Activated naive CD8-positive, alpha-beta T cell treated with anti-CD3 and anti-CD28 coated beads, Interleukin-2, amount 10 ng/mL, durations not matched to agents 7 days and 5 days (primary cell): ENCODE measurements at regions not wholly inside any gene's neighbourhood (a gene's known extent, or its start where the extent isn't known, plus 50 kb on each side); places are given as distances from the start of the nearest gene placed in this dataset.

Source experiments
- ATAC-seq: fragments of 150-1000 bp; cut with Tn5 transposase; one replicate; pipeline ENCODE4 v1.10.0; 2021; ENCODE audit warnings: low read depth, moderate library complexity
- POLR2A ChIA-PET: fragments of 350-600 bp; sonication (Branson Sonifier 250); formaldehyde crosslinking; loops from one replicate; lab custom pipeline; 2021; ENCODE audit warnings: antibody characterized with exemption; lab: Charles Lee
- DNase-seq: peaks from one replicate; pipeline ENCODE4 v3.0.0; 2021
- H3K27ac Mint-ChIP-seq: one replicate; pipeline ENCODE4 v1.8.0; 2022; ENCODE audit warnings: mild to moderate bottlenecking, mixed read lengths
- H3K27me3 Mint-ChIP-seq: one replicate; pipeline ENCODE4 v1.8.0; 2022; ENCODE audit warnings: mild to moderate bottlenecking, moderate library complexity, mixed read lengths
- H3K36me3 Mint-ChIP-seq: one replicate; pipeline ENCODE4 v1.8.0; 2021; ENCODE audit warnings: mild to moderate bottlenecking, mixed read lengths
- H3K4me1 Mint-ChIP-seq: one replicate; pipeline ENCODE4 v1.8.0; 2021; ENCODE audit warnings: mixed read lengths
- H3K4me3 Mint-ChIP-seq: one replicate; pipeline ENCODE4 v1.8.0; 2022; ENCODE audit warnings: mild to moderate bottlenecking, moderate library complexity, mixed read lengths
- H3K9me3 Mint-ChIP-seq: one replicate; pipeline ENCODE4 v1.8.0; 2021; ENCODE audit warnings: mixed read lengths

DNA sequence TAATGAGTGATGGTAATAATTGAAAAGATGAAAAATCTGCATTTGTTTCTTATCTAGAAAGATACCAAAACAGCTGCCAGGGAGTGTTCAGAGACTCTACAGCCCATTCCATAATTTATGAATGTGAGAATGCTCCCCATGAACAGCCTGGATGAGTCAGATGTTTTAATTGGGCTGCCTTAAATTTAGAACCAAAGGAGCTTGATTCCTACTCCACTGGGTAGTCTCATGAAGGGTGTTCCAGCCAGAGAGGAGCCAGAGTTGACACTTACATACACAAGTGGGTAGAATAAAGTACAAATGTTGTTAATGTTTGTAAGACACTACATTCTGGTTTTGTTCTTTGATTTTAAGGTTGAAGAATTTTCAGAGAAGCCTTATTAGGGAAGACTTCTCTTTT, 123.2 kb upstream of the PRNP start:
- no peaks in the 10 kb centered on the region for H3K4me1 Mint-ChIP-seq
- DNase-seq = no peak

DNA sequence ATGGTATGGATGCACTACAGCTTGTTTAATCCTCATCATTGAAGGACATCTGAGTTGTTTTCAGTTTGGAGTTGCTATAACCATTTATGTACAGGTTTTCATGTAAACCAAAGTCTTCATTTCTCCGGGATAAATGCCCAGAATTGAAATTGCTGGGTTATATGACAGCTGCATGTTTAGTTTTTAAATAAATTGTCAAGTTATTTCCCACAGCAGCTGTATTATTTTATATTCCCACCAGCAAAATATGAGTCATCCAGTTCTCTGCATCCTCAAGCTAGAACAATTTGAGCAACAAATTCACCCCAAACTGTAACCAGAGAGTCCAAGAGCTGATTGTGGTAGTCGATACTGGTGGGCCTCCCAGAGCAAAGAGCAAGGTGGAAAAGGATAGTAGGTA, 125.6 kb upstream of the PRNP start:
- H3K27me3 Mint-ChIP-seq = peaks cover 31% of the 10 kb centered on the region
- H3K4me3 Mint-ChIP-seq = no peak overlapping the region
- ATAC-seq (no peak), DNase-seq (no peak)
- POLR2A ChIA-PET = no interaction called here
- no peak overlapping the region for H3K27ac Mint-ChIP-seq
- H3K36me3 Mint-ChIP-seq = no peaks in the 10 kb centered on the region
- no peaks in the 10 kb centered on the region for H3K9me3 Mint-ChIP-seq
- H3K4me1 Mint-ChIP-seq = no peaks in the 10 kb centered on the region

More for the DNA sequence above, 123.2 kb upstream of the PRNP start:
- peaks cover 19% of the 10 kb centered on the region for H3K27me3 Mint-ChIP-seq
- no peak overlapping the region for H3K27ac Mint-ChIP-seq
- POLR2A ChIA-PET = no interaction called here
- ATAC-seq = no peak
- no peak overlapping the region for H3K4me3 Mint-ChIP-seq
- no peaks in the 10 kb centered on the region for H3K9me3 Mint-ChIP-seq
- H3K36me3 Mint-ChIP-seq = no peaks in the 10 kb centered on the region

- Mint-ChIP-seq H3K27ac (no peak overlapping the region), H3K27me3 (peaks cover 37% of the 10 kb centered on the region), H3K36me3 (no peaks in the 10 kb centered on the region), H3K9me3 (no peaks in the 10 kb centered on the region), H3K4me3 (no peak overlapping the region), H3K4me1 (no peaks in the 10 kb centered on the region)
- DNase-seq (no peak), ATAC-seq (no peak)
- POLR2A ChIA-PET = no interaction called here
Observed at GRCh38 chr20:4559906-4560305, 126.3 kb upstream of the PRNP start.

DNA sequence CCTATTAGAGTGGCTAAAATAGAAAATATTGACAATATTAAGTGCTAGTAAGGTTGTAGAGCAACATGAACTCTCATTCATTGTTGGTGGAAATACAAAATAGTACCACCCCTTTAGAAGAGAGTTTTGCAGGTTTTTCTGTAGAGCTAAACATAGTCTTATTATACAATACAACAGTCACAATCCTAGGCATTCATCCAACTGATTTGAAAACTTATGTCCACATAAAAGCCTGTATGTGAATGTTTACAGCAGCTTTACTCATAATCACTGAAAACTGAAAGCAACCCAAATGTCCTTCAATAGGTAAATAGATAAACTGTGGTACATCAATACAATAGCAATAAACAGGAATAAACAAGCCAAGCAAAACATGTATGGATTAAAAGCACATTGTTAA, 127.2 kb upstream of the PRNP start:
- H3K9me3 Mint-ChIP-seq = no peaks in the 10 kb centered on the region
- DNase-seq (no peak), ATAC-seq (no peak)
- H3K36me3 Mint-ChIP-seq = no peaks in the 10 kb centered on the region
- peaks cover 38% of the 10 kb centered on the region for H3K27me3 Mint-ChIP-seq
- no peak overlapping the region for H3K27ac Mint-ChIP-seq
- no peak overlapping the region for H3K4me3 Mint-ChIP-seq
- H3K4me1 Mint-ChIP-seq = no peaks in the 10 kb centered on the region
- POLR2A ChIA-PET = no interaction called here

- Mint-ChIP-seq H3K36me3 (no peaks in the 10 kb centered on the region), H3K4me1 (no peaks in the 10 kb centered on the region), H3K9me3 (no peaks in the 10 kb centered on the region), H3K27me3 (peaks cover 37% of the 10 kb centered on the region), H3K4me3 (no peak overlapping the region), H3K27ac (no peak overlapping the region)
- ATAC-seq = no peak
- DNase-seq = no peak
- POLR2A ChIA-PET = no interaction called here
Observed at GRCh38 chr20:4556781-4557180, 129.5 kb upstream of the PRNP start.

- Mint-ChIP-seq H3K9me3 (no peaks in the 10 kb centered on the region), H3K4me3 (no peak overlapping the region), H3K27me3 (peaks cover 34% of the 10 kb centered on the region), H3K36me3 (no peaks in the 10 kb centered on the region), H3K4me1 (no peaks in the 10 kb centered on the region), H3K27ac (no peak overlapping the region)
- DNase-seq = no peak
- ATAC-seq = no peak
- POLR2A ChIA-PET = no interaction called here
Observed at GRCh38 chr20:4555188-4555890, 130.9 kb upstream of the PRNP start.

DNA sequence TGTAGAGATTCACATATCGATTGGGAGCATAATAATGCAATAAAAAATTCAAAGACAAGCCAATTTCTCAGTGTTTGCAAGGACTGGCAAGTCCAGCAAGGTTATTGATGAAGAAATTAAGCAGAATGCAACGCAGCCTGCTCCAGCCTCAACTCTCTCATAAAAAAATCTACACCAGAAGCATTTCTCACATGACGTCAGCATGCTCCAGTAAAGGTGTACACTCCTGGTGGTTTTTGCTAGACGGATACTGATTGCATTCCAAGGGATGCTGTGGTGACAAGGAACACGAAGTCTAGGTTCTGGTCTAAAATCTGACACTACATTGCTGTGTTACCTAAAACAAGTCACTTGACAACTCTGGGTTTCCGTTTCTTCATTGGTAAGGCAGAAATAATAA, 131.9 kb upstream of the PRNP start:
- POLR2A ChIA-PET = no interaction called here
- no peaks in the 10 kb centered on the region for H3K36me3 Mint-ChIP-seq

GRCh38 chr20:4552075-4552640, 134.1 kb upstream of the PRNP start:
- H3K4me1 Mint-ChIP-seq = no peaks in the 10 kb centered on the region
- no peaks in the 10 kb centered on the region for H3K36me3 Mint-ChIP-seq
- no peak overlapping the region for H3K27ac Mint-ChIP-seq
- DNase-seq (no peak), ATAC-seq (no peak)
- peaks cover 22% of the 10 kb centered on the region for H3K27me3 Mint-ChIP-seq
- no peaks in the 10 kb centered on the region for H3K9me3 Mint-ChIP-seq
- POLR2A ChIA-PET = no interaction called here
- H3K4me3 Mint-ChIP-seq = no peak overlapping the region

More for the DNA sequence above, 131.9 kb upstream of the PRNP start:
- no peaks in the 10 kb centered on the region for H3K9me3 Mint-ChIP-seq
- no peaks in the 10 kb centered on the region for H3K4me1 Mint-ChIP-seq
- no peak overlapping the region for H3K27ac Mint-ChIP-seq
- H3K27me3 Mint-ChIP-seq = peaks cover 32% of the 10 kb centered on the region
- ATAC-seq (no peak), DNase-seq (no peak)
- no peak overlapping the region for H3K4me3 Mint-ChIP-seq

DNA sequence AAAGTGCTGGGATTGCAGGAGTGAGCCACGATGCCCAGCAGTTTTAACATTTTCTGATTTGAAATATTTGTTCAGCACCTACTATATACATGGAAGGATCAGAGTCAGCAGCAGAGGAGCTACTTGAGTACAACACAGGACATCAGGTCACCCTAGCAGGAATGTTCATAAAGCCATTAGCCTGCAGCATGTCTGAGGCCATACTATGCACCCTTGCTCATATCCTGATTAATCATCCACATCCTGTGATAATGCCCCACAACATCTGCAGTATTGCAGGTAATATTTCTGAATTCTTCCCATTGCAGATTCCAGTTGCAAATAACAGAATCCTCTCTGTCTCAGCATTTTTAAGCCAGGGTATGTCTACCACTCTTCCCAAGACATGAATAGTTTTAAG, 135.5 kb upstream of the PRNP start:
- H3K27ac Mint-ChIP-seq = no peak overlapping the region
- DNase-seq = no peak
- no peaks in the 10 kb centered on the region for H3K9me3 Mint-ChIP-seq
- H3K36me3 Mint-ChIP-seq = no peaks in the 10 kb centered on the region
- H3K4me3 Mint-ChIP-seq = no peak overlapping the region
- no peaks in the 10 kb centered on the region for H3K4me1 Mint-ChIP-seq
- POLR2A ChIA-PET = interaction anchor here (0.6 kb wide), 1 partner anchor 90 kb away, joined by 3 read pairs; no protein-coding TSS in a partner anchor
- no peak for ATAC-seq
- peaks cover 24% of the 10 kb centered on the region for H3K27me3 Mint-ChIP-seq

- H3K4me1 Mint-ChIP-seq = no peaks in the 10 kb centered on the region
- no peak overlapping the region for H3K4me3 Mint-ChIP-seq
- H3K9me3 Mint-ChIP-seq = no peaks in the 10 kb centered on the region
- ATAC-seq = no peak
- no peak overlapping the region for H3K27ac Mint-ChIP-seq
- no peaks in the 10 kb centered on the region for H3K36me3 Mint-ChIP-seq
- POLR2A ChIA-PET = no interaction called here
- DNase-seq = no peak
- peaks cover 25% of the 10 kb centered on the region for H3K27me3 Mint-ChIP-seq
Observed at GRCh38 chr20:4549711-4550259, 136.5 kb upstream of the PRNP start.

DNA sequence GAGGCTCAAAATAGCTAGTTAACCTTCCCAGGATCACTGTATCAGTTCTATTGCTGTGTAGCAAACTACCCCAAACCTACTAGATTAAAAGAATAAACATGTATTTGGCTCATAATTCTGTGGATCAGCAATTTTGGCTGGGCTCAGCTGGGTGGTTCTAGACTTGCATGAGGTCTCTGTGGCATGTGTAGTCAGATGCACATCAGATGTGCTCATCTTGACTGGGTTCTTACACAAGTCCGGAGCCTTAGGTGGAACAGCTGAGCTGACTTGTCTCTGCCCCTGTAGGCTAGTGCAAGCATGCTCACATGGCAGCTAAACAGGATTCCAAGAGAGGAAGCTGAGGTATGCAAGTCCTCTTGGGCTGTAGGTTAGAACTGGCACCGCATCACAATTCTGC, 137.7 kb upstream of the PRNP start:
- H3K4me1 Mint-ChIP-seq = no peaks in the 10 kb centered on the region
- H3K4me3 Mint-ChIP-seq = no peak overlapping the region
- ATAC-seq (no peak), DNase-seq (no peak)
- no peaks in the 10 kb centered on the region for H3K9me3 Mint-ChIP-seq
- no peak overlapping the region for H3K27ac Mint-ChIP-seq
- POLR2A ChIA-PET = no interaction called here
- H3K27me3 Mint-ChIP-seq = peaks cover 34% of the 10 kb centered on the region
- H3K36me3 Mint-ChIP-seq = no peaks in the 10 kb centered on the region

DNA sequence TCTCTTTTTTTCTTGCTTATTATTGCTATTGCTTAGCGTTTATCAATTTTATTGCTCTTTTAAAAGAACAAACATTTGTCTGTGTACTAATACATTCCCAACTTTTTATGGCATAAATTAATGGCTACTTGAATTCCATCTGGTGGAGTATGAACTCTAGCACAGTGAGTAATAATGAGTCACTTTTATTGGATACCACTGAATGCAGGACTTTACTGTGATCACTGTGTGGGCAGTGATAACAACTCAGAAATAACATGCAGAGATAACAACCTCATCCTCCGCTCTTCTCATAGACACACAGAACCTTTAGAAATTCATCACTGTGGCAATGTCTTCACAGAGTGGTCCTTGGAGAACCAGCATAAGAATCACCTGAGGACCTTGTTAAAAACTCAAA, 139.5 kb upstream of the PRNP start:
- no peak for DNase-seq
- POLR2A ChIA-PET = no interaction called here
- no peaks in the 10 kb centered on the region for H3K9me3 Mint-ChIP-seq
- H3K4me3 Mint-ChIP-seq = no peak overlapping the region
- no peaks in the 10 kb centered on the region for H3K36me3 Mint-ChIP-seq
- peaks cover 35% of the 10 kb centered on the region for H3K27me3 Mint-ChIP-seq
- ATAC-seq = no peak
- H3K27ac Mint-ChIP-seq = no peak overlapping the region
- H3K4me1 Mint-ChIP-seq = no peaks in the 10 kb centered on the region

GRCh38 chr20:4546342-4546741, 139.9 kb upstream of the PRNP start:
- DNase-seq (no peak), ATAC-seq (no peak)
- POLR2A ChIA-PET = no interaction called here
- no peaks in the 10 kb centered on the region for H3K36me3 Mint-ChIP-seq
- H3K4me3 Mint-ChIP-seq = no peak overlapping the region
- no peaks in the 10 kb centered on the region for H3K9me3 Mint-ChIP-seq
- H3K4me1 Mint-ChIP-seq = no peaks in the 10 kb centered on the region
- H3K27me3 Mint-ChIP-seq = peaks cover 35% of the 10 kb centered on the region
- no peak overlapping the region for H3K27ac Mint-ChIP-seq

DNA sequence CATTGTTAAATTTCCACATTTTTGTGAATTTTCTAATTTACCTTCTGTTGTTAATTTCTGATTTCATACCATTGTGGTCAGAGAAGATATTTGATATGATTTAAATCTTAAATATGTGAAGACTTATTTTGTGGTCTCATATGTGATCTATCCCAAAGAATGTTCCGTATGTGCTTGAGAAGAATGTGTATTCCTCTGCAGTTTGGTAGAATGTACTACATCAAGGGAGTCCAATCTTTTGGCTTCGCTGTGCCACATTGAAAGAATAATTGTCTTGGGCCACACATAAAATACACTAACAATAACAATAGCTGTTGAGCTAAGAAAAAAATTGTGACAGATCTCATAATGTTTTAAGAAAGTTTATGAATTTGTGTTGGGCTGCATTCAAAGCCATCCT, 140.7 kb upstream of the PRNP start:
- Mint-ChIP-seq H3K36me3 (no peaks in the 10 kb centered on the region), H3K27me3 (peaks cover 39% of the 10 kb centered on the region), H3K4me3 (no peak overlapping the region), H3K9me3 (no peaks in the 10 kb centered on the region), H3K27ac (no peak overlapping the region), H3K4me1 (no peaks in the 10 kb centered on the region)
- POLR2A ChIA-PET = no interaction called here
- no peak for ATAC-seq
- DNase-seq = no peak
